IMR-90 (cell line): ENCODE measurements at regions not wholly inside any gene's neighbourhood (a gene's known extent, or its start where the extent isn't known, plus 50 kb on each side); places are given as distances from the start of the nearest gene placed in this dataset.

Experiments used
- CEBPB ChIP-seq: IDR thresholded peaks from 2 replicates; pipeline ENCODE4 v1.6.1; 2012; ENCODE audit warnings: low read depth, low read length, improper control_type of control experiment
- CTCF ChIP-seq: conservative IDR thresholded peaks from 2 replicates; pipeline ENCODE4 v1.5.1; 2012; ENCODE audit warnings: mild to moderate bottlenecking, low read depth, low read length, improper control_type of control experiment
- FOS ChIP-seq: fragments of 150-350 bp; IDR thresholded peaks from 2 replicates; pipeline ENCODE4 v1.6.1; 2016; ENCODE audit warnings: low read depth, low read length
- MAZ ChIP-seq: IDR thresholded peaks from 2 replicates; pipeline ENCODE4 v1.6.1; 2012; ENCODE audit warnings: low read depth, mild to moderate bottlenecking, low read length, improper control_type of control experiment, moderate library complexity, borderline replicate concordance
- NFE2L2 ChIP-seq: fragments of 150-350 bp; IDR thresholded peaks from 2 replicates; pipeline ENCODE4 v1.6.1; 2016; ENCODE audit warnings: low read depth, mild to moderate bottlenecking, low read length
- RCOR1 ChIP-seq: IDR thresholded peaks from 2 replicates; pipeline ENCODE4 v1.6.1; 2012; ENCODE audit warnings: mild to moderate bottlenecking, low read length, improper control_type of control experiment; ENCODE audit not compliant: insufficient replicate concordance

GRCh38 chr6:76681781-76682180 lies 609.3 kb upstream of the IMPG1 start:
- no peak for TF ChIP-seq CTCF
- TF ChIP-seq RCOR1 = no peak
- TF ChIP-seq CEBPB = no peak
- no peak for TF ChIP-seq MAZ
- TF ChIP-seq FOS = no peak
- no peak for TF ChIP-seq NFE2L2
